ENCODE measurements at regions not wholly inside any gene's neighbourhood (a gene's known extent, or its start where the extent isn't known, plus 50 kb on each side); places are given as distances from the start of the nearest gene placed in this dataset.

- H3K4me3 ChIP-seq (ENCODE audit: low read depth, low read length): no peak overlapping the region
- no peak for DNase-seq (ENCODE audit: low read depth)
Measured at GRCh38 chr4:178415925-178416324, 973.7 kb upstream of the AGA start.

- no peak for DNase-seq (ENCODE audit: low read depth)
- no peak overlapping the region for H3K4me3 ChIP-seq (ENCODE audit: low read depth, low read length)
Measured at GRCh38 chr4:178423366-178423765, 981.1 kb upstream of the AGA start.

DNA sequence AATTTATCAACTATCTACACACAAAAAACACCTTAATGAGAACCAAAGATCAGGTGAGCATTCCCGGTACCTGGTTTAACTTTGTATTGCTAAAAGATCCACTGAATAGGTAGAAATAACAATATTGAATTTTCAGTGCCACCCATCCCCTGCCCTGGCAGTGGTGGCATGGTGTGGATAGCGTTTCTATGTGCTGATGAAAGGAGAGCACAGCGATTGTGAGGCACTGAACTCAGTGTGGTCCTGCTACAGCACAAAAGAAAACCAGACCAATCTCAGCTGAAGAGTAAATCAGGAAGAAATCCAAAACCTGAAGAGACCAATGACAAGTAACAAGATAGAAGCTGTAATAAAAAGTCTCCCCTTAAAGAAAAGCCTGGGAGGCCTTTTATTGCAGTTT is 984.6 kb upstream of the AGA start:
- DNase-seq (ENCODE audit: low read depth): no peak
- H3K4me3 ChIP-seq (ENCODE audit: low read depth, low read length): no peak overlapping the region

DNA sequence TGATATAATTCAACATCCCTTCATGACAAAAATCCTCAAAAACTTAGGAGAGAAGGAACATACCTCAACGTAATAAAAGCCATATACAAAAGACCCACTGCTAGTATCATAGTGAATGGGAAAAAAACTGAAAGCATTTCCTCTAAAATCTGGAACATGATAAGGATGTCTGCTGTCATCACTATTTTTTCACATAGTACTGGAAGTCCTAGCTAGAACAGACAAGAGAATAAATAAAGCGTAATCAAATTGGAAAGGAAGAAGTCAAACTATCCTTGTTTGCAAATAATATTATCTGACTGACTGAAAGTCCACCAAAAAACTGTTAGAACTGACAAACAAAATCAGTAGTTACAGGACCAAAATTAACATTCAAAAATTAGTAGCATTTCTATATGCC is 985.4 kb upstream of the AGA start:
- DNase-seq (ENCODE audit: low read depth): no peak

GRCh38 chr4:178448372-178449035 is 1006.3 kb upstream of the AGA start:
- DNase-seq (ENCODE audit: low read depth): no peak
- no peak overlapping the region for H3K4me3 ChIP-seq (ENCODE audit: low read depth, low read length)

More for the DNA sequence above, 985.4 kb upstream of the AGA start:
- no peak overlapping the region for H3K4me3 ChIP-seq (ENCODE audit: low read depth, low read length)

GRCh38 chr4:178450614-178451013 is 1008.4 kb upstream of the AGA start:
- no peak for DNase-seq (ENCODE audit: low read depth)
- no peak overlapping the region for H3K4me3 ChIP-seq (ENCODE audit: low read depth, low read length)

DNA sequence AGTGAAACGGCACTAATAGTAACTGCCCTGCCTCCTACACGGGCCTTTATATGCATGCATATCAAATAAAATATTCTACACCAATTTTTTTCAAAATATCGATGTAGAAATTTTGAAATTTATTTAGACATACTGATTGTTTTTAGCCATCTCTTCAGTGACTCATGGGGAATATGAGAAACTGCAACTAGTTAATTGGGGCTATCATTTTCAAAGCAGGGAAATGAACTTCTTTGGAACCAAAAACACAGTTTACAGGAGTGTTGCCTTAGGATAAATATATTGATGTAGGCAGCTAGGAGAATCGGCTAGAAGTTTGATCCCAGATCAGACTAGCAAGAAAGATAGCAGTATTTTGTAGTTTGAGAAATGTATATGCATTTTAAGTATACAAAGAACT is 1010.8 kb upstream of the AGA start:
- no peak for DNase-seq (ENCODE audit: low read depth)
- no peak overlapping the region for H3K4me3 ChIP-seq (ENCODE audit: low read depth, low read length)

- DNase-seq (ENCODE audit: low read depth): no peak
Measured at GRCh38 chr4:178457286-178457685, 1015.0 kb upstream of the AGA start.

DNA sequence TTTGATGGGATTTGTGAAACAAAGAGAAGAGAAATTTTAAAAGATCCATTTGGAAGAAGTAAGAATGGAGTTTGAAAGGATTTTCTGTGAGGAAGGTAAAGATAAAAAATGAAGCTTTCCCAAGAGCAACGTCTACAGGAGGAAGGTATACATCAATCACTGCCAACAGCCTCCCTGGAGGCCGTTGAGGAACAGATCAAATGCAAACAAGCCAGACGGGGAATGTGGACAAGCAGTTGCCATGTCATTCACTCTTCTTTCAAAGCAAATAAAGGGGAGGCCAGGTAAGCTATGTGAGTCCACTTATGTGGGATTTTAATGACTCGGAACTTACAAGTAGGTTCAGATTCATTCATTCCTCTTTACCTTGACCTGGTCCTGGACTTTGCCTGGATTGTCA is 1020.5 kb upstream of the AGA start:
- DNase-seq (ENCODE audit: low read depth): no peak
- no peak overlapping the region for H3K4me3 ChIP-seq (ENCODE audit: low read depth, low read length)

More at GRCh38 chr4:178457286-178457685, 1015.0 kb upstream of the AGA start:
- H3K4me3 ChIP-seq (ENCODE audit: low read depth, low read length): no peak overlapping the region

- H3K4me3 ChIP-seq (ENCODE audit: low read depth, low read length): no peak overlapping the region
Measured at GRCh38 chr4:178463747-178464146, 1021.5 kb upstream of the AGA start.

GRCh38 chr4:178470996-178471784 is 1029.0 kb upstream of the AGA start:
- no peak overlapping the region for H3K4me3 ChIP-seq (ENCODE audit: low read depth, low read length)
- no peak for DNase-seq (ENCODE audit: low read depth)

More at GRCh38 chr4:178463747-178464146, 1021.5 kb upstream of the AGA start:
- no peak for DNase-seq (ENCODE audit: low read depth)

DNA sequence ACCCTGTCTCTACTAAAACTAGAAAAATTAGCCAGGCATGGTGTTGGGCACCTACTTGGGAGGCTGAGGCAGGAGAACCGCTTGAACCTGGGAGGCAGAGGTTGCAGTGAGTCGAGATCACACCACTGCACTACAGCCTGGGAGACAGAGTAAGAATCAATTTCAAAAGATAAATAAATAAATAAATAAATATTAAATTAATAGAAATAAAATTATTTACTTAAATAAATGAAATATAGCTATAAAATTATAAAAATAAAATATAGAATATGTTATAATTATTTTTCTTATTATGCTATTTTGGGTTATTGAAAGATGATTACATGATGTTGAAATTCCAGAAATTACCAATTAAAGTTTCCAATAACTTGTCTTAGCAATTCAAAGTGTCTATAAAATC is 1029.8 kb upstream of the AGA start:
- H3K4me3 ChIP-seq (ENCODE audit: low read depth, low read length): no peak overlapping the region
- DNase-seq (ENCODE audit: low read depth): no peak

GRCh38 chr4:178480105-178480504 is 1037.9 kb upstream of the AGA start:
- no peak overlapping the region for H3K4me3 ChIP-seq (ENCODE audit: low read depth, low read length)
- no peak for DNase-seq (ENCODE audit: low read depth)

- no peak overlapping the region for H3K4me3 ChIP-seq (ENCODE audit: low read depth, low read length)
- no peak for DNase-seq (ENCODE audit: low read depth)
Measured at GRCh38 chr4:178480881-178481280, 1038.6 kb upstream of the AGA start.

DNA sequence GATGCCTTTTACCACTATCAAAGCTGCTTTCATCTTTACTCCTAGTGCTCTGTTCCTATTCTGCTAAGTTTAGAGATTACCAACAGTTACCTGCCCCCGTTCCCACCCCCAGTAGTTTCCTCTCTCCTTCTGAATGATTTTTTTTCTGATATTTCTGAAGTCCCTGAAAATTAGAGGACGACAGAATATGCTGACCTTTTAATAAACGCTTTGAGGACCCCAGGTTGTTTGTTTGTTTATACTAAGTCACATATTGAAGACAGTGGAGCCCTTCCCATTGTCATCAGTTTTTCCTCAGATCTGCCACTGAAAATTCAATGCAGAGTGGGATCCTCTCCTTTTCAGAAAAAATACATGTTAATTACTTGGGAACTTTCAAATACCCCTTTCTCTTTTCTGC is 1039.3 kb upstream of the AGA start:
- H3K4me3 ChIP-seq (ENCODE audit: low read depth, low read length): no peak overlapping the region
- DNase-seq (ENCODE audit: low read depth): no peak

DNA sequence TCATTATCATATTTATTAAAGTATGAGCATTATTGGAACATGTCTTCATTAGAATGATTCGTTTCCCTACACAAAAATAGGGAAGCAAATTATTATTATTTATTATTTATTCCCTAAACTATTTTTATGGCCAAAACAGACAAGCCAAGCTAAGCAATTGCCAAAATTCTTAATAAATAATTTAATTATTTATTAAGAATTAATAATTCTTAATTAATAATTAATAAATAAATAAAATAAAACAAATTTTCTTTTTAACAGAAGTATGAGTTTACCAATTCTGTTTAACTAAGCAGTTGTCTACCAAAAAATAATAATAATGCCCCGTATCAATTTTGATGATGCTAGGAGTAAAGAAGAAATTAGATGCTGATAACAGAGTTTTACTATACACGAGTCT is 1080.8 kb upstream of the AGA start:
- no peak for DNase-seq (ENCODE audit: low read depth)
- H3K4me3 ChIP-seq (ENCODE audit: low read depth, low read length): no peak overlapping the region

DNA sequence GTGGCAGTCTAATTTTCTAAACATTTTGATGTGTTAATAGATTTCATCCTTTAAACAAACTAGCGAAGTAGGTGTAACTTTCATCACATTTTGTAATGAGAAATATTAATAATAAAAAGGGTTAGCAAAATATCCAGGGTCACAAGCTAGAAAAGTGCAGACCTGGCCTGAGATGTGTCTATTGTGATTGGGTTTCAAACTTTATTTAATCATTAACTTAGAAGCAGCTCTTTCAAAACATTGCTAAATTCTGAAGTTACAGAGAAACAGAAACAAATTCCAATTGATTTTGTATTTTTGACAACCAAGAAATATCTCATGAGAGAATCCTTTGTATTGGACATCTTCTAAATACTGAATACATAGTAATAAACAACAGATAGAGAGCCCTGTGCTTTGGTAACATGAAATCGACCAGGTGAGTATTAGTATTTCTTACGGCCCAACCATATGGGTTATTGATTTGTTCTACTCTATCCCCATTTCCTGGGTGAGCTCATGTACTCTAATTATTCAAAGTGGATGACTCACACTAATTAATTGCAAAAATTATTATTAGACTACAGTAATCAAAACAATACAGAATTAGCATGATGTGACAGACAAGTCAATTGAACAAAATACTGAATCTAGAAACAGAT is 1093.8 kb upstream of the AGA start:
- DNase-seq (ENCODE audit: low read depth): no peak
- no peak overlapping the region for H3K4me3 ChIP-seq (ENCODE audit: low read depth, low read length)

- no peak for DNase-seq (ENCODE audit: low read depth)
- no peak overlapping the region for H3K4me3 ChIP-seq (ENCODE audit: low read depth, low read length)
Measured at GRCh38 chr4:178553201-178553600, 1111.0 kb upstream of the AGA start.

GRCh38 chr4:178554352-178554751 is 1112.1 kb upstream of the AGA start:
- no peak for DNase-seq (ENCODE audit: low read depth)
- no peak overlapping the region for H3K4me3 ChIP-seq (ENCODE audit: low read depth, low read length)

GRCh38 chr4:178556796-178557195 is 1114.6 kb upstream of the AGA start:
- H3K4me3 ChIP-seq (ENCODE audit: low read depth, low read length): no peak overlapping the region
- no peak for DNase-seq (ENCODE audit: low read depth)

- no peak overlapping the region for H3K4me3 ChIP-seq (ENCODE audit: low read depth, low read length)
- no peak for DNase-seq (ENCODE audit: low read depth)
Measured at GRCh38 chr4:178577933-178578332, 1135.7 kb upstream of the AGA start.

Measured in skeletal muscle cell (primary cell).